ENCODE measurements at regions not wholly inside any gene's neighbourhood (a gene's known extent, or its start where the extent isn't known, plus 50 kb on each side); places are given as distances from the start of the nearest gene placed in this dataset.

- TF ChIP-seq CTCF (conservative IDR thresholded peaks at IDR 0.05; ENCODE audit: low read depth in 2 of 2) (no peak), POLR2AphosphoS5 (IDR thresholded peaks at IDR 0.05; ENCODE audit: low read depth) (no peak), EZH2 (IDR thresholded peaks at IDR 0.05; ENCODE audit: low read depth, unreplicated experiment) (no peak), ZNF114 (CRISPR knock-in tag; IDR thresholded peaks at IDR 0.05) (no peak), REST (IDR thresholded peaks at IDR 0.05; ENCODE audit: unreplicated experiment) (no peak), CREB1 (CRISPR knock-in tag; IDR thresholded peaks at IDR 0.05; ENCODE audit: low read depth) (no peak), EZH2phosphoT487 (IDR thresholded peaks at IDR 0.05; ENCODE audit: unreplicated experiment) (no peak)
Observed at GRCh38 chr13:90003566-90003965, 1343.9 kb upstream of the MIR17HG start.

All from GM23338 (cell line).